ENCODE measurements at regions not wholly inside any gene's neighbourhood (a gene's known extent, or its start where the extent isn't known, plus 50 kb on each side); places are given as distances from the start of the nearest gene placed in this dataset.

DNA sequence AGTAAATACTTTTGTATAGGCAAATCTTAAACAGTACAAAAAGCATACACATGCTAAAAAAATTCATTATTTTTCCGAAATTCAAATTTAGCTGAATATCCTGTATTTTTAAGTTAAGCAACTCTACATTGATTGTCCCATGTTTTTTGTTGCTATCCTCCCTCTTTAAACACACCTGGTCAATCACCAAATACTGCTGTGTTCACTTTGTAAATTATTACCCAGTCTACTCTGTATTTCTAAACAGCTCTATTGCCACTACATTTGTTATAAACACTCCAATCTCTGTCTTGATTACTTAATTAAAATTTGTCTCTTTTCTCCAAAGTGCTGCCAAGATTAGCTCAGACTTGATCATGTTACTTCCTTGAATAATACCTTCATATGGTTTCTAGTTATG is 466.5 kb upstream of the GJE1 start:
- no peak for DNase-seq

GRCh38 chr6:141664744-141665143 is 468.0 kb upstream of the GJE1 start:
- DNase-seq: no peak

GRCh38 chr6:141659582-141659981 is 473.1 kb upstream of the GJE1 start:
- DNase-seq: no peak

DNA sequence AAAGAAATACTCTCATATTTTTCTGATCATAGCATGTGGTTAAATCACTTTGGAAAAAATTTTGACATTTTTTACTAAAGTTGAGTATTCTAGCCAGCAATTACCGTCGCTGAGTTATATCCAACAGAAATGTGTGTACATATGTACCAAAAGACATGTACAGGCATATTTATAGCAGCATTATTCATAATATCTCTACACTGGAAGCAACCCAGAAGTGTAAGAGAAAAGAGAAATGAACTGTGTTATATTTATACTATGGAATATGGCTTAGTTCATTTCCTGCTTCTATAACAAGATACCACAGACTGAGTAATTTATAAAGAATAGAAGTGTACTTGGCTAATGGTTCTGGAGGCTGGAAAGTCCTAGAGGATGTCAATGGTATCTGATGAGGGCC is 474.0 kb upstream of the GJE1 start:
- DNase-seq: no peak

GRCh38 chr6:141657812-141658211 is 474.9 kb upstream of the GJE1 start:
- DNase-seq: no peak

GRCh38 chr6:141653590-141653989 is 479.1 kb upstream of the GJE1 start:
- DNase-seq: no peak

- no peak for DNase-seq
Observed at GRCh38 chr6:141641951-141642350, 490.8 kb upstream of the GJE1 start.

DNA sequence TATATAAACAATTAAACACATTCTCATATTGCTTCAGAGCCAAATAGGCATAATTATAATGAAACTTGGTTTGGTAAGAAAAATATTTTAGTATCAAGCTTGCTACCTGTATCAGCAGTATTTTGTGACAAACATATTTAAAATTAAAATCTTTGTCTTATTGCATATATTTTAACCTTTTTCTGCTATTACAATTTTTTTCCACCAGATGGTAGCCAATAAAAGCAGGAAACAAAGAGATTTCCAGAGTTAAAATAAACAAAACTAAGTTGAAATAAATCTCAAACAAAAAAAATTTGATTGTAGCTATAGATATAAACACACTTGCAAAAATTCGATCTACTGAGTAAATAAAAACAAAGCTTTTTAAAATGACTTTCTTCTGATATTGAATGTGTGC is 491.3 kb upstream of the GJE1 start:
- no peak for DNase-seq

GRCh38 chr6:141635621-141636020 is 497.1 kb upstream of the GJE1 start:
- no peak for DNase-seq

DNA sequence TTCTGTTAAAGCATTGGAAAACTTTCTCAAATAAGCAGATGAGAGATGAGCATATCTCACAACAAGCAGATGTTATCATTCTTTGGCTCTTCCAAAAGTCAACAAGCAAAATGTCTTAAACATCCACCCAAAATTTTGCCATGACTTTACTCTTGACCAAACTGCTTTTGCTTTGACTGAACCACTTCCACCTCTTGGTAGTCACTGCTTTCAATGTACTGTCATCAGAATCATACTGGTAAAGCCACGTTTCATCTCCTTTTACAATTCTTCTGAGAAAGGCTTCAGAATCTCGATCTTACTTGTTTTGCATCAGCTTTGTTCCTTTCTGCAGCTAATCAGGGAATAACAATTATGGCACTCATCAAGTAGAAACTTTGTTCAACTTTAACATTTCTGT is 498.5 kb upstream of the GJE1 start:
- DNase-seq: no peak

- DNase-seq: no peak
Observed at GRCh38 chr6:141624301-141624700, 508.4 kb upstream of the GJE1 start.

DNA sequence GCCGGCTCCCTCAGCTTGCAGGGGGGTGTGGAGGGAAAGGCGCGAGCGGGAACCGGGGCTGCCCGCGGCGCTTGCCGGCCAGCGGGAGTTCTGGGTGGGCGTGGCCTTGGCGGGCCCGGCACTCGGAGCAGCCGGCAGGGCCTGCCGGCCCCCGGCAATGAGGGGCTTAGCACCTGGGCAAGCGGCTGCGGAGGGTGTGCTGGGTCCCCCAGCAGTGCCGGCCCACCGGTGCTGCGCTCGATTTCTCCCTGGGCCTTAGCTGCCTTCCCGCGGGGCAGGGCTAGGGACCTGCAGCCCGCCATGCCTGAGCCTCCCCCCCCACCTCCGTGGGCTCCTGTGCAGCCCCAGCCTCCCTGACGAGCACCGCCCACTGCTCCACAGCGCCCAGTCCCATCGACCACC is 514.5 kb upstream of the GJE1 start:
- DNase-seq: no peak

DNA sequence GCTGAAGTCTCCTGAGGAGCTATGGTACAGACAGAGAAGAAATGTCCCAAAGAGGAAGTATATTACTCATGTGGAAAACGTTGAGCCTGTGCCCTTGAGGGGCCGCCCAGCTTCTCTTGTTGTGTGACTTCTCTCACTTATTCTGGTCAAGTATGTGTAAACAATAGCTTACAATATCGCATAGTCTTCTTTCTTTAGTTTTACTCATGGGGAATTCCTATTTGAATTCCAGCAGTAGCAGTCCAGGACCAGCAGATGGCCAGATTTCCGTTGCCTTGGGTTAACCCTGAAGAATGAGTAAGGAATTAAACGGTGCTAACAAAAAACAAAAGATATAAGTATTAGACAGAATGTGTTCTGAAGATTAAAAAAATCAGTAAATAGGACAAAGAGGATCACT is 522.0 kb upstream of the GJE1 start:
- no peak for DNase-seq

DNA sequence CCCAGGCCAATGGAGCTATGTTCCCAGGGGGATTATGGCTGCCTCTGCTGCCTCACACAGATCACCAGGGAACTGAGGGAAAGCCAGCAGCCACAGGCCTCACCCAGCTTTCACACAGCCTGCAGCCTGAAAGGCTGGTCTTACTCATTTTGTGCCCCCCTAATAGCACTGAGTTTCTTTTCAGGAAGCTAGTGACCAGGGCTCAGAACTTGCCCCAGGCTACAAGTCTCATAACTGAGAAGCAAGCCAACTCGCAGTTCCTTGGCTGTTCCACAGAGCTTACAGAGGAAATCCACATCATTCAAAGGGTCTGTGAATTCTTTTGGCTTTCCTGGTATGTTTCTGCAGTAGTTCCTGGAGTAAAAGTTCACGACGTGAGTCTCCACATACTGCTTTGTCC is 524.8 kb upstream of the GJE1 start:
- DNase-seq: no peak

- no peak for DNase-seq
Observed at GRCh38 chr6:141598487-141598886, 534.2 kb upstream of the GJE1 start.

GRCh38 chr6:141594874-141595273 is 537.9 kb upstream of the GJE1 start:
- no peak for DNase-seq

- no peak for DNase-seq
Observed at GRCh38 chr6:141593311-141593710, 539.4 kb upstream of the GJE1 start.

- no peak for DNase-seq
Observed at GRCh38 chr6:141587482-141588266, 545.1 kb upstream of the GJE1 start.

DNA sequence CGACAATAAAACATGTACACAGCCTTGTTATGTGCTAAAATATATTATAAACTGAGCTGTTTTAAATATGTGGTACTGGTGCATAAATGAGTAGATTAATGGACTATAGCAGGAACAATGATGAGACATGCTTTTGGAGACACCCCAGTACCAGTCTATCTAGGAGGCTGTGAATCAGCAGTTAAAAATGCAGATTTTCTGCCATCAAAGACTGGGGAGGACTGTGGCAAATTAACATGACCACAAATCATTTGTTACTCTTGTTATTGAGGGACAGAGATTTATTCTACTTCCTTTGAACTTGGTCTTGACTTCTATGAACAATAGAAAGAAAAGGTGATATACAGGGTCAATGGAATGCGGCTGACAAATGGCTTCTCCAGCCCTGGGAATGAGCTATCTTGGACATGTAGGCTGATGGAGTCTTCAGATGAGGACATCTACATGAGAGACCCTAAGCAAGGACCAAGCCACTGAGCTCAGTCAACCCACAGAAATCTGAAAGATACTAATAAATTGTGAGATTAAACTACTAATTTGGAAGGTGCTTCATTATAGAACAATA is 551.7 kb upstream of the GJE1 start:
- no peak for DNase-seq

- no peak for DNase-seq
Observed at GRCh38 chr6:141580131-141580530, 552.6 kb upstream of the GJE1 start.

DNA sequence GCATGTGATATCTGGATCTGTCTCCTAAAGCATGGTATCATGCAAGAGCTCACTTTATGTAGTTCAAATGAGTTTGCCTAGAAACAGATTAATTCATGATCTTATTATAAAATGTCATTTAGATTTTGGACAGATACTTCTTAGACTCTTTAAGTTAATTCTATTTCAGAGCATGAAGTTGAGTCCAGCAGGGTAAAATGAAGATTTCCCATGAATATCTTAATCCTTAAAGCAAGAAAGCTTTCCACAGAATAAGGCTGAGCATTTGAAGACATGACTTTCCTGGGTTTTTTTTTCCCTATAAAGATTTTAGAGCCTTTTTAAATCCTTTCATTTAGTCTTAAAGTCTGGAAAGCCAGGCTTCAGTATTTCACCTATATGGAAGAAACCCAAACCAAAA is 556.0 kb upstream of the GJE1 start:
- no peak for DNase-seq

DNA sequence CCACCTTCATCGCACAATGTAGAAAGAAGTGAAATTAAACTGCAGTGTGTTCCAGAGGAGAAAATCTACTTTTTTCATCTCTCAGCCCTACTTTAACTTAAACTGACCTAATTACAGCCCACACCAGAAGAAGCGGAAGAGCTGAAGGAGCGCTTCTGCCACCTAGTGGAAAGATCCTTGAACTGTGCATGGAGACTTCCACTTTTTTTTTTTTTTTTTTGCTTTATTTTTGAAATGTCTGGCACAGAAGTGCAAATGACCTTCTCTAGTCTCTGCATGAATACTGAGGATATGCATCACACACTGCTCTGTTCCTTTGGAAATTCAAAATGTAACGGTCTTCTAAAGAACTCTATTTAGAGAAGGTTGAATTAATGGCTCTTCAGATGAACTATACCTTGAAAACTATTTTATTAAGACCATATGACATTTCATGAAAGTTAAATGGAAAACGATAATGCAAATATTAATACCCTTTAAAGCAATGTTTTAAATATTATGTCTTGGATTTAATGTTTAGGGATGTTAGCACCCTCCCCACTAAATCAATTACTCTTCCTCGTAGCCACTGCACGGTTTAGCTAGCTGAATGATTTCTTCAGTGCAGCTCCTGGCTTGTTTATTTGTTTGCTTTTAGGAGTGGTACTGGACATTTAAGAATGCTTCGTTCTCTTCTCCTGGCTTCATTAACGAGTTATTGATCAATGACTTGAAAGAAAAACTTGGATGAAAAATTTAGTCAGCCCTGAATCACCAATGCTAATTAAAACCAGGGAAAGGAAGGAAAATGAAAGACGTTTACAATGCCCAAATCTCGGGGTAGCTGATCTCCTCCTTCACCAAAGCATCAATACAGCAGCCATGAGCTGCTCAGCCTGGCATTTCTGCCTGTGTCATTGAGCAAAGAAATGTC is 569.6 kb upstream of the GJE1 start:
- DNase-seq: peak; percentile 46 to 61

GRCh38 chr6:141562186-141562811 is 570.4 kb upstream of the GJE1 start:
- DNase-seq: no peak
